GM12874 (cell line): ENCODE measurements at regions not wholly inside any gene's neighbourhood (a gene's known extent, or its start where the extent isn't known, plus 50 kb on each side); places are given as distances from the start of the nearest gene placed in this dataset.

Experiments used
- TF ChIP-seq, protein P1 (sequence below): IDR thresholded peaks from 2 replicates; pipeline ENCODE4 v1.5.1; 2011; ENCODE audit warnings: low read depth, mild to moderate bottlenecking, control low read depth, low read length, moderate library complexity; ENCODE audit not compliant: insufficient read depth

DNA sequence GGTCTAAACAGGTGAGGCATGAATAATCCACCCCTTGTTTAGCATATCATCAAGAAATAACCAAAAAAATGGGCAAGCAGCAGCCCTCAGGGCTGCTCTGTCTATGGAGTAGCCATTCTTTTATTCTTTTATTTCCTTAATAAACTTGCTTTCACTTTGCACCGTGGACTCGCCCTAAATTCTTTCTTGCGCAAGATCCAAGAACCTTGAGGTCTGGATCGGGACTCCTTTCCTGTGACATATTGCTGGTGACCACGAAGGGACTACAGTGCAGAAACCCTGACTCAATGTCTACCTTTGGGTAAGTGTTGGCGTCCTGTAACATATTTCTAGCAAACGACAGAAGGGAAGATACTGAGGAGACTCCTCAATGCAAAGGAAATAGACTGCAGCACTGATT lies 1099.2 kb downstream of the FAM181B start:
- TF ChIP-seq, protein P1, sequence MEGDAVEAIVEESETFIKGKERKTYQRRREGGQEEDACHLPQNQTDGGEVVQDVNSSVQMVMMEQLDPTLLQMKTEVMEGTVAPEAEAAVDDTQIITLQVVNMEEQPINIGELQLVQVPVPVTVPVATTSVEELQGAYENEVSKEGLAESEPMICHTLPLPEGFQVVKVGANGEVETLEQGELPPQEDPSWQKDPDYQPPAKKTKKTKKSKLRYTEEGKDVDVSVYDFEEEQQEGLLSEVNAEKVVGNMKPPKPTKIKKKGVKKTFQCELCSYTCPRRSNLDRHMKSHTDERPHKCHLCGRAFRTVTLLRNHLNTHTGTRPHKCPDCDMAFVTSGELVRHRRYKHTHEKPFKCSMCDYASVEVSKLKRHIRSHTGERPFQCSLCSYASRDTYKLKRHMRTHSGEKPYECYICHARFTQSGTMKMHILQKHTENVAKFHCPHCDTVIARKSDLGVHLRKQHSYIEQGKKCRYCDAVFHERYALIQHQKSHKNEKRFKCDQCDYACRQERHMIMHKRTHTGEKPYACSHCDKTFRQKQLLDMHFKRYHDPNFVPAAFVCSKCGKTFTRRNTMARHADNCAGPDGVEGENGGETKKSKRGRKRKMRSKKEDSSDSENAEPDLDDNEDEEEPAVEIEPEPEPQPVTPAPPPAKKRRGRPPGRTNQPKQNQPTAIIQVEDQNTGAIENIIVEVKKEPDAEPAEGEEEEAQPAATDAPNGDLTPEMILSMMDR: no peak

DNA sequence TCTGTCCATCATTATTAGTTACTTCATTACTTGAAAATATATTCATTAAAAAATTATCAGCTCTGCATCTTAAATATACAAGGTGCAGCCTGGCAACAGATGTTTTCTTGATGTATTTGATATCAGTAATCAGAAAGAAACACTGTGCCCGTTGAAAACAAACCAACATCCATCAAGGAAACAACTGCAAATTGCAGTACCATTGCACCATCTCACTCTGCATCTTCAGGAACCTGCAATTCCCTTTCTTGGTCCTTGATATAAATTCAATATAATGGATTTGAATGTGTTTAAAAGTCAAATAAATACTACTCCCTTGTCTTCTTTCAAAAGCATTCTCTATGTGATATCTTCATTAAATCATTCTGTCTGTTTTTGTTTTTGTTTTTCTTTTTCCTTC lies 1131.2 kb downstream of the FAM181B start:
- TF ChIP-seq, protein P1: no peak

DNA sequence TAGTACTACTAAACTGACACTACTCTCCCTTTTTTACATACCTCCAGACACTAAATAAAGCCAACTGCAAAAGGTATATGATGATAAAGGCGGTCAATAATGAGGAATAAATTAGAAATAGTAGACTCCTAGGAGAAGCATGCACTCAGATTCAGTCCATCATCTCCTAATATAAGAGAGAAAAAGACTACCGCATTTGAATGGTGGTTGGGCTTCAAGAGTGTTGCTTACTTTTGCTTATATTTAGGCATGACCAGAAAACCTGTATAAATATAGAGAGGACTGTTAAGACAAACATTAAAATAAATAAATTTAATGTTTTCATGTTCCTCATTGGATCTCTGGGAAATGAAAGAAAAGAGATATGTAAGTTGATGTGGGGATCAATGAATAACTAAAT lies 1137.0 kb downstream of the FAM181B start:
- TF ChIP-seq, protein P1: no peak

DNA sequence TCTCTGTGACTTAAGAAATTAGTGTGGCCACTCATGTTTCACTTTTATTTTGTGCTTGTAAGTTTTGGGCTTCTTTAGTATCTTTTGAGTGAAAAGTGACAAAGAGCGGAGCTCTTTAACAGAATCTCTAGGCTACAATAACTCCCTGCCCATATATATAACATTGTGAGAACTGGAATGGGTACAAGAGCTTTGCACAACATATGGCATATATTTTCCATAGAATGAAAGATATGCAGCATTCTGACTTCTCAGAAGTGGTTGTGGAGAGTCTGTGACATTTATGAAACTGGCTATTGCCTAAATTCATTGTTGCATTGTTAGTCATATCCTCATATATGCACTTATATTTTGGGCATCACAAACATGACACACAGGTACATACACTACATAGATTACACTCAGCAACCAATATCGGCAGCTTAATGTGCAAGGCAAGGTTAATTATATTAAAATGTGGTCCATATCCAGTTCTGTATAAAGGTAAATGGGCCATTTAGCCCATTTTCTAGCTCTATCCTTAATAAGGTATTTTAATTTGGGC lies 1148.2 kb downstream of the FAM181B start:
- TF ChIP-seq, protein P1: no peak

DNA sequence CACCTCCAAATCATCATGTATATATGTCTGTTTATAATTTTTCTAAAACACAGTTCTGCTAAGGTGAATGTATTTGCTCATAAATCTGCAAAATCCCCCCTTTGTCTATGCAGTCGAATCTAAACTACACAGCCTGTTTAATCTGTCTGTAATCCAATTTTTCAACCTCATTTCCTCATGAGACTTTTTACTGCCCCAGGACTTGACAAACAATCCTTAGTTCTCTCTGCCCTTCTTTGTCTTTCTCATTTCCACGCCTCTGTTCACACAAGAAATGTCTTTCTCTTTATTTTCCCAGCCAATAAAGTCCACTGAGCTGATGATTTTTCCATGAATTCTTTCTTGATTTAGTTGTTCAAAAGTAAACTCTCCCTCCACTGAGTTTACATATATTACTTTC lies 1154.3 kb downstream of the FAM181B start:
- TF ChIP-seq, protein P1: no peak

DNA sequence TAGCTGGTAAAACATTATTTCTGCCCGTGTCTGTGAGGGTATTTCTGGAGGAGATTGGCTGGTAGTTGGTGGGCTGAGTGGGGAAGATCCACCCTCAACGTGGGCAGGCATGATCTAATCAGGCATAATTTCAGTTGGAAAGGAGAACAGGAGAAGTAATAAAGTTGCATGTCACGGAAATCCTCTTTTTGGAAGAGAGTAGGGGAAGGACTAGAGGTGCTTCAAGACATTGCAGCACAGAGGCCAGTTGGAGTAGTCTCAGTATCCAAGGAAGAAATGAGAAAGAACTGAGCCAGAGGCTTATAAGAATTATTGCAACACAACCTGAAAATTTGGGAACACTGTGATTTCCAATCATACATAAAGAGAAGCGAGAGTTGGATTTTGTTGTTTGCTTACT lies 1155.1 kb downstream of the FAM181B start:
- TF ChIP-seq, protein P1: no peak

DNA sequence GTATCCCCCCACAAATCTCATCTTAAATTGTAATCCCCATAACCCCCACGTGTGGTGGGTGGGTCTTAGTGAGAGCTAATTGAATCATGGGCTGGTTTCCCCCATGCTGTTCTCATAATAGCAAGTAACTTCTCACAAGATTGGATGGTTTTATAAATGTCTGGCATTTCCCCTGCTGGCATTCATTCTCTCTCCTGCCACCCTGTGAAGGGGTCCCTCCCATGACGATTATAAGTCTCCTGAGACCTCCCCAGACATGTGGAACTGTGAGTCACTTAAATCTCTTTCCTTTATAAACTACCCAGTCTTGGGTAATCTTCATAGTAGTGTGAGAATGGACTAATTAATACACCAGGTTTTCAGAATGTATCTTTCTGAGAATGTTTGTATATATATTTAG lies 1159.4 kb downstream of the FAM181B start:
- TF ChIP-seq, protein P1: no peak

DNA sequence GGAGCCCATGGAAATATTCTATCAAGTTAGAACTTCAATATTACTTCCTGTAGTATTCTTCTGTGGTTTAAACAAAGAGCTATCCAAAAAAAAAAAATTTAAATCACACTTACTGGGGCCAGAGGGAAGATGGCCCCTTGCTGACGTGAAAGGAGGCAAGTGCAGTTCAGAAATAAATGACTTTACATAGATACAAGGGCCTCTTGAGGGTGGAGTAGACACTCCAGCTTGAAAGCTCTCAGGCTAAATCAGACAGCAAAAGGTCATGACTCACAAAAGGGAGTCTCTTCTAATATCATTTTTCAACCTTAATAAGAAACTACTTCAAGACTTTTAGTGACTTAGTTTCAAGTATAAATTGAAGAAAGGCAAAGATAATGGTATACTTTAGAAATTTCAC lies 1160.3 kb downstream of the FAM181B start:
- TF ChIP-seq, protein P1: no peak
